ENCODE measurements at regions not wholly inside any gene's neighbourhood (a gene's known extent, or its start where the extent isn't known, plus 50 kb on each side); places are given as distances from the start of the nearest gene placed in this dataset.

DNA sequence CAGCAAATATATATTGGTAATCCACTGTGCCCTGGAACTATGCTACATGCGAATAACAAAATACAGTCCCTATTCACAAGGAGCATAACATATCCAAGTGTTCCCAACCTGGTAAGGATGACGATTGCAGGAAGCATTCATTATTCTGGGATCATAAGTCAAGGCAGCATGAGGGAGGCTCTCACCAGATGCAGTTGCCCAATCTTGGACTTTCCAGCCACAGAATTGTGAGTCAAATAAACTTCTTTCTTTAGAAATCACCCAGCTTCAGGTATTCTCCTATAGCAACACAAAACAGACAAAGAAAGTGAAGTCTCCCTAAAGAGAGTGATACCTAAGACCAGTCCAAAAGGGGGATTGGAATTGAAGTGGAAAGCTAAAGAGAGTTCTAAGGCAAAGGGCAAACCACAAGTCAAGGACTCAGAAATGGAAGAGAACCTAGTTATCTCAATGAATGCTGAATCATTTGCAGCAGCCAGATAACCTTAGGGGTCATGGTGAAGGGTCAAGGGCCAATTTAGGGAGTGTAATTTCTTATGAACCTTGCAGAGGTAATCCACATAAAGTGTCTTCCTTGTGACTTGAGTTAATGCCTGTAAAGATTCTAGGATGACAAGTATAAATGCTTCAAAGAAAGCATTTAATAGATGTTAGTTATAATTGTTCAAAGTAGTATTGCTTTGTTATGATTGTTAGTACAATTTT is 103.1 kb upstream of the PCDH7 start:
- no peak for TF ChIP-seq EZH2phosphoT487 (IDR thresholded peaks at IDR 0.05; ENCODE audit: borderline replicate concordance, low read depth, low read length)
- TF ChIP-seq, protein P1, sequence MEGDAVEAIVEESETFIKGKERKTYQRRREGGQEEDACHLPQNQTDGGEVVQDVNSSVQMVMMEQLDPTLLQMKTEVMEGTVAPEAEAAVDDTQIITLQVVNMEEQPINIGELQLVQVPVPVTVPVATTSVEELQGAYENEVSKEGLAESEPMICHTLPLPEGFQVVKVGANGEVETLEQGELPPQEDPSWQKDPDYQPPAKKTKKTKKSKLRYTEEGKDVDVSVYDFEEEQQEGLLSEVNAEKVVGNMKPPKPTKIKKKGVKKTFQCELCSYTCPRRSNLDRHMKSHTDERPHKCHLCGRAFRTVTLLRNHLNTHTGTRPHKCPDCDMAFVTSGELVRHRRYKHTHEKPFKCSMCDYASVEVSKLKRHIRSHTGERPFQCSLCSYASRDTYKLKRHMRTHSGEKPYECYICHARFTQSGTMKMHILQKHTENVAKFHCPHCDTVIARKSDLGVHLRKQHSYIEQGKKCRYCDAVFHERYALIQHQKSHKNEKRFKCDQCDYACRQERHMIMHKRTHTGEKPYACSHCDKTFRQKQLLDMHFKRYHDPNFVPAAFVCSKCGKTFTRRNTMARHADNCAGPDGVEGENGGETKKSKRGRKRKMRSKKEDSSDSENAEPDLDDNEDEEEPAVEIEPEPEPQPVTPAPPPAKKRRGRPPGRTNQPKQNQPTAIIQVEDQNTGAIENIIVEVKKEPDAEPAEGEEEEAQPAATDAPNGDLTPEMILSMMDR (conservative IDR thresholded peaks at IDR 0.05; ENCODE audit: low read length), result no peak
- POLR2A ChIA-PET, result no interaction called here
- intact Hi-C loops (cut with micrococcal nuclease; ENCODE audit: unreplicated experiment), result no loop called here

DNA sequence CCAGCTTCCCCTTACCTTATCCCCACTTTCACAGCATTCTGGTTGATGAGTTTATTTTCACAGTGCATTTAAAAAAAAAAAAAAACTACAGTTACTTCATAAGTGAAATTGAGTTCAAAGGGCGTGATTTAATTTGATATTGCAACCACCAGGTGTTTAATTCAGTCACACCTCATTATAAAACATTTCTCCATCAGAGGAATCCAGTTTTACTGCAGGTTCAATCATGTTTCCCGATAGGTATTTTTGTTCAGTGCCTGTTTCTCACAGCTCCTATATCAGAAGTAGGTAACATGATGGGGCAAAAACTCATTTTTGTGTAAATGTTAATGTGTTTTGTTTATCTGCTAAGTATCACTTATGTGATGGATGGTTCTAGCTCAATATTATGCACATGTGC is 102.3 kb upstream of the PCDH7 start:
- Histone ChIP-seq H3K4me1 (ENCODE audit: insufficient read depth, low read length, poor library complexity, severe bottlenecking) (no peaks in the 10 kb centered on the region), H3K4me3 (ENCODE audit: low read depth, low read length, poor library complexity, severe bottlenecking) (no peak overlapping the region), H3K9me2 (ENCODE audit: insufficient read depth, low read length) (no peaks in the 10 kb centered on the region), H3K27ac (ENCODE audit: low read depth, low read length, poor library complexity, severe bottlenecking) (no peak overlapping the region), H3K79me2 (ENCODE audit: insufficient read depth, low read depth, low read length) (no peaks in the 10 kb centered on the region), H3K36me3 (ENCODE audit: insufficient read depth, low read length) (no peaks in the 10 kb centered on the region), H2AFZ (ENCODE audit: low read length) (no peak overlapping the region), H3K9me3 (ENCODE audit: low read length) (no peaks in the 10 kb centered on the region), H4K20me1 (ENCODE audit: insufficient read depth, low read length) (no peaks in the 10 kb centered on the region), H3K4me2 (ENCODE audit: low read length) (no peak overlapping the region)
- DNase-seq (ENCODE audit: low spot score), result no peak
- ChIA-PET CTCF (ENCODE audit: unreplicated experiment) (no interaction called here), POLR2A (no interaction called here)
- no TSS peak for BruUV-seq (replicated peaks)
- intact Hi-C loops (cut with micrococcal nuclease; ENCODE audit: unreplicated experiment), result no loop called here
- TF ChIP-seq EZH2phosphoT487 (IDR thresholded peaks at IDR 0.05; ENCODE audit: borderline replicate concordance, low read depth, low read length), result no peak
- TF ChIP-seq, protein P1 (conservative IDR thresholded peaks at IDR 0.05; ENCODE audit: low read length), result no peak

More for the DNA sequence above, 103.1 kb upstream of the PCDH7 start:
- Histone ChIP-seq H3K79me2 (ENCODE audit: insufficient read depth, low read depth, low read length) (no peaks in the 10 kb centered on the region), H4K20me1 (ENCODE audit: insufficient read depth, low read length) (no peaks in the 10 kb centered on the region), H3K36me3 (ENCODE audit: insufficient read depth, low read length) (no peaks in the 10 kb centered on the region), H3K4me1 (ENCODE audit: insufficient read depth, low read length, poor library complexity, severe bottlenecking) (no peaks in the 10 kb centered on the region), H3K27ac (ENCODE audit: low read depth, low read length, poor library complexity, severe bottlenecking) (no peak overlapping the region), H3K9me2 (ENCODE audit: insufficient read depth, low read length) (no peaks in the 10 kb centered on the region), H2AFZ (ENCODE audit: low read length) (no peak overlapping the region), H3K4me2 (ENCODE audit: low read length) (no peak overlapping the region), H3K9me3 (ENCODE audit: low read length) (no peaks in the 10 kb centered on the region), H3K4me3 (ENCODE audit: low read depth, low read length, poor library complexity, severe bottlenecking) (no peak overlapping the region)
- no peak for DNase-seq (ENCODE audit: low spot score)
- BruUV-seq (replicated peaks), result no TSS peak
- CTCF ChIA-PET (ENCODE audit: unreplicated experiment), result no interaction called here

DNA sequence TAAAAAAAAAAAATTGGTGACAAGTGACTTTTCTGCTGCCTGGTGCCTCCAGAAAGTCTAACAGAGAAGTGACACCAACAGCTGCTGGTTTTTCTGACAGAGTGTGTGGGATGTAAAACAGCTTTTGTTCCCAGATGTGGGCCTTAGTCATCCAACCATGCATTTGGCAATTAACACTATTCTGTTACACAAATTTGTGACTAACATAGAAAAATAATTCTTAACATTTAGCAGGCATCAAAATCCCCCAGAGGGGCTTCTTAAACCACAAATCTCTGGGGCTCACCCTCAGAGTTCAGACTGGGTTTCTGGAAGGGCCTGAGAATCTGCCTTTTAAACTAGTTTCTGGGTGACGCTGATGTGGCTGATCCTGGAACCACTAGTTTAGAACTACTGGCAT is 100.5 kb upstream of the PCDH7 start:
- H3K4me1 ChIP-seq (ENCODE audit: insufficient read depth, low read length, poor library complexity, severe bottlenecking), result no peaks in the 10 kb centered on the region
- H3K36me3 ChIP-seq (ENCODE audit: insufficient read depth, low read length), result no peaks in the 10 kb centered on the region
- no peak overlapping the region for H2AFZ ChIP-seq (ENCODE audit: low read length)
- CTCF ChIA-PET (ENCODE audit: unreplicated experiment), result no interaction called here
- TF ChIP-seq, protein P1 (conservative IDR thresholded peaks at IDR 0.05; ENCODE audit: low read length), result no peak
- TF ChIP-seq EZH2phosphoT487 (IDR thresholded peaks at IDR 0.05; ENCODE audit: borderline replicate concordance, low read depth, low read length), result no peak
- no peaks in the 10 kb centered on the region for H3K79me2 ChIP-seq (ENCODE audit: insufficient read depth, low read depth, low read length)
- no peaks in the 10 kb centered on the region for H3K9me2 ChIP-seq (ENCODE audit: insufficient read depth, low read length)
- H3K9me3 ChIP-seq (ENCODE audit: low read length), result no peaks in the 10 kb centered on the region
- no peak for DNase-seq (ENCODE audit: low spot score)
- H3K4me2 ChIP-seq (ENCODE audit: low read length), result no peak overlapping the region
- H3K4me3 ChIP-seq (ENCODE audit: low read depth, low read length, poor library complexity, severe bottlenecking), result no peak overlapping the region
- no peak overlapping the region for H3K27ac ChIP-seq (ENCODE audit: low read depth, low read length, poor library complexity, severe bottlenecking)
- BruUV-seq (replicated peaks), result no TSS peak
- intact Hi-C loops (cut with micrococcal nuclease; ENCODE audit: unreplicated experiment), result no loop called here
- H4K20me1 ChIP-seq (ENCODE audit: insufficient read depth, low read length), result no peaks in the 10 kb centered on the region
- POLR2A ChIA-PET, result no interaction called here
